ENCODE measurements at regions not wholly inside any gene's neighbourhood (a gene's known extent, or its start where the extent isn't known, plus 50 kb on each side); places are given as distances from the start of the nearest gene placed in this dataset.

DNA sequence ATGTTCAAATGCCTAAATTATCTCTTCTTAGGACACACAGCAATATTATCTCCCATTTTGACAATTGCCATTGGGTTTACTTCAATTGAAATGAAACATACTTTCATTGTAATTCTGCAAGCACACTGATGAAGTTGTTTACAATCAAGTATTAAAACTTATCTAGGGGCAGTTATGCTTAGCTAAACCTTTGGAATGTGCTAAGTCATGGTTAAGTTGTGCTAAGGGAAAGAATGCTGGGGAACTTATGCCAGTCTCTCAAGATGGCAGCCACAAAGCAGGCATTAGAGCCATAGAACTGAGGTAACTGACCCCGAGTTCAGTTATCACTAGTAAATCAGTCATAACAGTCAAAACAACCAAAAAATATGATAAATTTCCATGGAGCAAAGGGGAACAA, 59.1 kb upstream of the NT5E start:
- ATAC-seq (ENCODE audit: insufficient number of reproducible peaks, low FRiP score, low read depth) (no peak), DNase-seq (ENCODE audit: low spot score) (no peak)
- Histone ChIP-seq H3K9me3 (no peaks in the 10 kb centered on the region), H3K4me3 (no peak overlapping the region), H3K27me3 (replicated peaks; ENCODE audit: insufficient read depth) (no peaks in the 10 kb centered on the region), H3K36me3 (no peaks in the 10 kb centered on the region), H3K27ac (no peak overlapping the region), H3K4me1 (ENCODE audit: control insufficient read depth in 1 of 2, low read depth in 2 of 2) (peaks cover 0 to 7% of the 10 kb centered on the region in 2 donors)
- TF ChIP-seq, protein P1, sequence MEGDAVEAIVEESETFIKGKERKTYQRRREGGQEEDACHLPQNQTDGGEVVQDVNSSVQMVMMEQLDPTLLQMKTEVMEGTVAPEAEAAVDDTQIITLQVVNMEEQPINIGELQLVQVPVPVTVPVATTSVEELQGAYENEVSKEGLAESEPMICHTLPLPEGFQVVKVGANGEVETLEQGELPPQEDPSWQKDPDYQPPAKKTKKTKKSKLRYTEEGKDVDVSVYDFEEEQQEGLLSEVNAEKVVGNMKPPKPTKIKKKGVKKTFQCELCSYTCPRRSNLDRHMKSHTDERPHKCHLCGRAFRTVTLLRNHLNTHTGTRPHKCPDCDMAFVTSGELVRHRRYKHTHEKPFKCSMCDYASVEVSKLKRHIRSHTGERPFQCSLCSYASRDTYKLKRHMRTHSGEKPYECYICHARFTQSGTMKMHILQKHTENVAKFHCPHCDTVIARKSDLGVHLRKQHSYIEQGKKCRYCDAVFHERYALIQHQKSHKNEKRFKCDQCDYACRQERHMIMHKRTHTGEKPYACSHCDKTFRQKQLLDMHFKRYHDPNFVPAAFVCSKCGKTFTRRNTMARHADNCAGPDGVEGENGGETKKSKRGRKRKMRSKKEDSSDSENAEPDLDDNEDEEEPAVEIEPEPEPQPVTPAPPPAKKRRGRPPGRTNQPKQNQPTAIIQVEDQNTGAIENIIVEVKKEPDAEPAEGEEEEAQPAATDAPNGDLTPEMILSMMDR (IDR thresholded peaks at IDR 0.05): no peak

DNA sequence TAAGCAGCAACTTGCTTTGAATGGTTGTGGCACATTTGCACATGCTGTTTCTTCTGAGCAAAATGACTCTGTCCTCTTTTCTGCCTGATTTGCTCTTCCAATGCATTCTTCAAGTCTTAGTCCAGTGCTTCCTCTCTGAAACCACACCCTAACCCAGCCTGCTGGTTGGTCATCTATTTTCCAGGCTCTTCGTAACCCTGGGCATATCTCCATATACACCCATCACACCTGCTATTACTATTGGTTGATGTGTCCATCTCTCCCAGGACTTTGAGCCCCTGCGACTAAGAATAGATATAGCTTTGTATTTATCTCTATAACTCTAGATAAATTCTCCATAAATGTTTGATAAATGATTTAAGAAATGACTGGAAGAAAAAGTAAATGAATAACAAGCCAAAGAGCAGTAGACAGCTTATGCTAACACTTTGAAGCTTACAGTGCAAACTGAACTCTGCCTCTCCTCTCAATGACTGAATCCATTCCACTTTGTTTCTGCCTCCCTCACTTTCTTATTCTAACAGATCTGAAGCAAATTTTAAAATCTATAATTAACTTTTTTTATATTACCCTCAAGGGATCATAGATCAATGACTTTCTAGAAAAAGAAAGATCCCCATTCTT, 59.7 kb upstream of the NT5E start:
- peaks cover 0 to 4% of the 10 kb centered on the region in 2 donors for H3K4me1 ChIP-seq (ENCODE audit: control insufficient read depth in 1 of 2, low read depth in 2 of 2)
- DNase-seq (ENCODE audit: low spot score): no peak
- TF ChIP-seq, protein P1 (IDR thresholded peaks at IDR 0.05): no peak
- H3K4me3 ChIP-seq: no peak overlapping the region
- ATAC-seq (ENCODE audit: insufficient number of reproducible peaks, low FRiP score, low read depth): no peak
- no peaks in the 10 kb centered on the region for H3K27me3 ChIP-seq (replicated peaks; ENCODE audit: insufficient read depth)
- no peaks in the 10 kb centered on the region for H3K36me3 ChIP-seq
- H3K27ac ChIP-seq: no peak overlapping the region
- no peaks in the 10 kb centered on the region for H3K9me3 ChIP-seq

DNA sequence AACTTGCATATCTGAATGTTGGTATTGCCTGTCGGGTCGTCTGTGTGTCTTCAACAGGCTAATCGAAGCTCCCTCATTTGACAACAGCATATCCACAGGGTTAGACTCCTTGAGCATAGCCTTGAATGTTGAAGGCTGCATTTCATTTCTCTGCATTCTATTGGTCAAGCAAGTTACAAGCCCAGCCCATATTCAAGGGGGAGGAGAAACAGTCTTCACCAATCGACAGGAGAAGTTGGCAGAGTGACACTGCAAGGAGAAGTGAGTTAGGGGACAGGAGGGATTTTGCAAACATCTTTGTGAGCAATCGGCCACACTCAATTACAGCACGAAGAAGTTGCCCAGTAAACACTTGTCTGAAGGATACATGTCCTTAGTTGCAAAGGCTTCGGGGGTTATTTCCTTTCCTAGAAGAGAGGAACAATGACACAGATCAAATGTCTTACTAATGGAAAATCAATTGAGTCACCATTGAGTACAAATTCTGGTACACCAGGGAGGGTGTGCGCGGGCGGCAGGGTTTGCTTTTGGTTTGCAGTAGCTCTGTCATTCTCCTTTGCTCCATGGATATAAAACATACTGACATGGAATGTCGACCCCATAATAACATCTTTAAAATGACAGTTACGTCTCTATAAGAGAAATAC, 60.6 kb upstream of the NT5E start:
- no peaks in the 10 kb centered on the region for H3K4me1 ChIP-seq (ENCODE audit: control insufficient read depth in 1 of 2, low read depth in 2 of 2)
- no peaks in the 10 kb centered on the region for H3K27me3 ChIP-seq (replicated peaks; ENCODE audit: insufficient read depth)
- ATAC-seq (ENCODE audit: insufficient number of reproducible peaks, low FRiP score, low read depth): no peak
- TF ChIP-seq, protein P1 (IDR thresholded peaks at IDR 0.05): no peak
- no peak overlapping the region for H3K4me3 ChIP-seq
- no peak overlapping the region for H3K27ac ChIP-seq
- no peaks in the 10 kb centered on the region for H3K9me3 ChIP-seq
- no peak for DNase-seq (ENCODE audit: low spot score)
- H3K36me3 ChIP-seq: no peaks in the 10 kb centered on the region

DNA sequence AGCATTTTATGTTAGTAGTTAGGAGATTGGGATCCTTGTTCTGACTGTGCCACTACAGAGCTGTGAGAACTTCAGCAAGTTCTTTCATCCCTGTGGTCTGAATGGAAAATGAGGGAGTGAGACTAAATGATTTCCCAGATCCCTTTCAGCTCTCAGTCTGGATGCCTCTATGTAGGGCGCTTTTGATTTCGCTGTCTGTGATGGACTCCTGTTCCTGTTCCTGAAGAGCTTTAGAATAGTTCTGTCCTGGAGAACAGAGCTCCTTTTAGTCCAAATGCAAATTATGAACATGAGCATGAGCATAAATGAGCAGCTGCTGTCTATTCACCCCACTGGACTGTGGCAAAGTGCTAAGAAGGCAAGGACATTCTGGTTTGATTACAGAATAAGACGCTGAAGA, 61.4 kb upstream of the NT5E start:
- H3K27me3 ChIP-seq (replicated peaks; ENCODE audit: insufficient read depth): no peaks in the 10 kb centered on the region
- no peaks in the 10 kb centered on the region for H3K4me1 ChIP-seq (ENCODE audit: control insufficient read depth in 1 of 2, low read depth in 2 of 2)
- H3K36me3 ChIP-seq: no peaks in the 10 kb centered on the region
- TF ChIP-seq, protein P1 (IDR thresholded peaks at IDR 0.05): no peak
- DNase-seq (ENCODE audit: low spot score) (no peak), ATAC-seq (ENCODE audit: insufficient number of reproducible peaks, low FRiP score, low read depth) (no peak)
- H3K9me3 ChIP-seq: no peaks in the 10 kb centered on the region
- H3K27ac ChIP-seq: no peak overlapping the region
- H3K4me3 ChIP-seq: no peak overlapping the region

DNA sequence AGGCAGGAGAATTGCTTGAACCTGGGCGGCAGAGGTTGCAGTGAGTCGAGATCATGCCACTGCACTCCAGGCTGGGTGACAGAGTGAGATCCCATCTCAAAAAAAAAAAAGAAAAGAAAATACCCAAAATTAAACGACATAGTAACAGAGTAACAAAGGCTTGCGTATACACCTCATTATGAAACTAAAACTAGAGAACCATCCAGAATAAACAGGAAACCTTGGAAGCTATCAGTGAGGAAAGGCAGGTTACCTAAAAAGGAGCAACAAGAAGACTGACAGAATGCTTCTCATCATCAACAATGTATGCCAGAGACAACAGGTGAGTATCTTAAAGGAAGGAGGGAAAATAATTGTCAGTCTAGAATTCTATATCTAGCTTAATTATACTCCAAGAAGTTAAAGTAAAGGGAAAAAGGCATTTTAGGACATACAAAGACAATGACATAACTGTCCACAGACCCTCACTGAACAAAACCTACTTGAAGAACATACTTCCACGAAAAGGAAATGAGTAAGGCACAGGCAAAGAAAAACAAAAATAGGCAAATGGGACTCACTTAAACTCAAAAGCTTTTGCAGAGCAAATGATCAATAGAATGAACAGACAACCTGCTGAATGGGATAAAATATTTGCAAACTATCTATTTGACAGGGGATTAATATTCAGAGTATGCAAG, 64.1 kb upstream of the NT5E start:
- Histone ChIP-seq H3K4me1 (ENCODE audit: control insufficient read depth in 1 of 2, low read depth in 2 of 2) (no peaks in the 10 kb centered on the region), H3K36me3 (no peaks in the 10 kb centered on the region), H3K4me3 (no peak overlapping the region), H3K9me3 (no peaks in the 10 kb centered on the region), H3K27ac (no peak overlapping the region), H3K27me3 (replicated peaks; ENCODE audit: insufficient read depth) (no peaks in the 10 kb centered on the region)
- ATAC-seq (ENCODE audit: insufficient number of reproducible peaks, low FRiP score, low read depth): no peak
- no peak for DNase-seq (ENCODE audit: low spot score)
- TF ChIP-seq, protein P1 (IDR thresholded peaks at IDR 0.05): no peak

Data from thoracic aorta (tissue), 2 donors.